Activated CD4-positive, alpha-beta memory T cell treated with anti-CD3 and anti-CD28 coated beads for 36 hours (primary cell): ENCODE measurements at regions not wholly inside any gene's neighbourhood (a gene's known extent, or its start where the extent isn't known, plus 50 kb on each side); places are given as distances from the start of the nearest gene placed in this dataset.

Source experiments
- CTCF ChIA-PET: fragments of 350-600 bp; sonication (Branson Sonifier 250); formaldehyde crosslinking; loops from one replicate; lab custom pipeline; 2021; ENCODE audit warnings: antibody characterized with exemption, inconsistent platforms; lab: Charles Lee
- POLR2A ChIA-PET: fragments of 350-600 bp; sonication (Branson Sonifier 250); formaldehyde crosslinking; loops from one replicate; lab custom pipeline; 2021; ENCODE audit warnings: antibody characterized with exemption; lab: Charles Lee
- DNase-seq: peaks from one replicate; pipeline ENCODE4 v3.0.0-alpha.2; 2020
- H3K27ac Mint-ChIP-seq: one replicate; pipeline ENCODE4 v1.8.0; 2021; ENCODE audit warnings: mixed read lengths
- H3K27me3 Mint-ChIP-seq: one replicate; pipeline ENCODE4 v1.8.0; 2021; ENCODE audit warnings: mixed read lengths
- H3K36me3 Mint-ChIP-seq: one replicate; pipeline ENCODE4 v1.8.0; 2021; ENCODE audit warnings: mixed read lengths
- H3K4me1 Mint-ChIP-seq: one replicate; pipeline ENCODE4 v1.8.0; 2021; ENCODE audit warnings: low read depth, mixed read lengths
- H3K4me3 Mint-ChIP-seq: one replicate; pipeline ENCODE4 v1.8.0; 2021; ENCODE audit warnings: mild to moderate bottlenecking, mixed read lengths
- H3K9me3 Mint-ChIP-seq: one replicate; pipeline ENCODE4 v1.8.0; 2021; ENCODE audit warnings: mixed read lengths
- intact Hi-C: fragments of 100-400 bp; cut with micrococcal nuclease; formaldehyde crosslinking; loops from one replicate; pipeline ENCODE4 v1.15.1; 2023

DNA sequence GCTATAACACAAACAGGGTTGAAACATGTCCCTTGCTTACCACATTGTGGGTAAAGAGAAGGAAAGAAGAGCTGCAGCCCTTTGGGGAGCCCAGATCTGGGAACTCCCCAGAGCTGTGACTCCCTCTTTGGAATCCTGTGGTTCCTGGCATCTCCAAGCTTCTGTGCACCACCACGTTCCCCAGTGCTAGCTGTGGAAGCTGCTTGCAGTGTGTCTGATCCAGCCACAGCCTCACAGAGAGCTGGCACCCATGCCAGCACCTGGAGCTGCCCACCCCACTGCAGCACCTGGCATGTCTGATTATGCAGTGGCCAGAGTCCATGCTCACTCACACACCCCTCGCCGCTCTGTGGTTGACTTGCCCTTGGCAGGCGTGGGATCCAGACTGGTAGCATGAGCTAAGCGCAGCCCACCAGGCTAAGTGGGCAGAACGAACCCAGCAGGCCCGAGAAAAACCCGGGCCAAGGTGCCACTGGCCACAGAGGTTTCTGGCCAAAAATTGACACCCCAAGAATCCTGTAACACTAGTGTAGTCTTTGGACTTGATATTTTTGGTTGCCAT is 252.6 kb upstream of the KCNJ16 start:
- H3K4me1 Mint-ChIP-seq: no peaks in the 10 kb centered on the region
- DNase-seq: no peak
- intact Hi-C loops: no loop called here
- no peaks in the 10 kb centered on the region for H3K36me3 Mint-ChIP-seq
- peaks cover 2% of the 10 kb centered on the region for H3K9me3 Mint-ChIP-seq
- CTCF ChIA-PET: no interaction called here
- H3K27ac Mint-ChIP-seq: no peak overlapping the region
- POLR2A ChIA-PET: no interaction called here
- no peaks in the 10 kb centered on the region for H3K27me3 Mint-ChIP-seq
- no peak overlapping the region for H3K4me3 Mint-ChIP-seq

DNA sequence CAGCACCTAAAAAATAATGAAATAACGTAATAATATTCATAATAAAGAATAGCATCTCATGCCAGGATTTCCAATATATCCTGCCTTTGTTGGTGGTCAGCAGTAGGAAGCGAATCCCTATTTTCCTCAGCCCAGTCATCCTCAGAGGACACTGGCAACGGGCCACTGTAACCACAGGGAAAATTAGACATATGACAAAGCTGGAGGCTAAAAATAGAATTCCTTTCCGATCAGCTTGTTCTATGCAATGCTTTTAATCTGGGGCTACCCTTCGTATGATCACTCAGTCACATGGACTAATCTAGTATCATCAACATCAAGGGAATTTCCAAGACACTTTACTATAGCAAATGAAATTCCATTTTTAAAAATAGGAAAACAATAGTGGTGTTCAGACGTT is 246.9 kb upstream of the KCNJ16 start:
- no peak overlapping the region for H3K4me3 Mint-ChIP-seq
- peaks cover 2% of the 10 kb centered on the region for H3K9me3 Mint-ChIP-seq
- no peak overlapping the region for H3K27ac Mint-ChIP-seq
- intact Hi-C loops: no loop called here
- no peak for DNase-seq
- ChIA-PET POLR2A (no interaction called here), CTCF (no interaction called here)
- no peaks in the 10 kb centered on the region for H3K36me3 Mint-ChIP-seq
- no peaks in the 10 kb centered on the region for H3K4me1 Mint-ChIP-seq
- no peaks in the 10 kb centered on the region for H3K27me3 Mint-ChIP-seq

DNA sequence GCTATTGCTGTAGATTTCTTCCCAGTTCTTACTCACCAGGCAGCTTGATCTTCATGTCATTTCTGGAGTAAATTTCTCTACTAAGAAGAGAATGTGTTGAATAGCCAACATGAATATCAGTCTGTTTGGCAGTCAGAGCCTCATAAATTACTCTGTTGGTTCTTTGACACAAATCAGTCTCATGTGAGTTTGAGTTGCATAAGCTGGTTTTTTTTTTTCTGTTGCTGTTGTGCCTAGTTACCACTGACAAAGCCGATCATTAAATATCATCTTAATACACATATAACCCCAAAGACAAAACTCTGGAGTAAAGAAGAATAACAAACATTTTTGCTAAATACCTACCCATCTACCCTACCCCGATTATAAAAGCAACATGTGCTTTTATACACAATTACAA is 240.5 kb upstream of the KCNJ16 start:
- H3K36me3 Mint-ChIP-seq: no peaks in the 10 kb centered on the region
- H3K27ac Mint-ChIP-seq: no peak overlapping the region

DNA sequence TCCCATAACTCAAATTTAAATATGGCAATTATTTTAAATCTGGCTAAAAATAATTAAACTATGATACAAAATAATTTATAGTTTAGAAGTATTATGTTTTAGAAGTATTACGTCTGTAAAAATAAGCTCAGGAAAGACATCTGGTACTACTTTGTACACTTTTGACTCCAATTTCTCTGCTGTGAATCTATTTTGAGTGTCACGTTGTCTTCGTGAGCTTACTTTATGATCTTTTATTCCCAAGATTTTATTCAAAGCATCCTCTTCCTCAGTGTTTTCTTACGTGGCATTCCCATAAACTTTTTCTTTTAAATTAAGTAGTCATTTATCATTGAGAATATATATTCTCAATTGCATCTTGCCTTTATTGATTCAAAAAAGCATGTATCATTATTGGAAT is 223.3 kb upstream of the KCNJ16 start:
- DNase-seq: no peak
- no peak overlapping the region for H3K27ac Mint-ChIP-seq
- CTCF ChIA-PET: interaction anchor here (0.7 kb wide), 1 partner anchor 10 kb away, joined by 3 read pairs; no protein-coding TSS in a partner anchor

More for the DNA sequence above, 240.5 kb upstream of the KCNJ16 start:
- POLR2A ChIA-PET: no interaction called here
- DNase-seq: no peak
- Mint-ChIP-seq H3K9me3 (peaks cover 2% of the 10 kb centered on the region), H3K4me1 (no peaks in the 10 kb centered on the region), H3K27me3 (no peaks in the 10 kb centered on the region), H3K4me3 (no peak overlapping the region)
- CTCF ChIA-PET: no interaction called here
- intact Hi-C loops: no loop called here

DNA sequence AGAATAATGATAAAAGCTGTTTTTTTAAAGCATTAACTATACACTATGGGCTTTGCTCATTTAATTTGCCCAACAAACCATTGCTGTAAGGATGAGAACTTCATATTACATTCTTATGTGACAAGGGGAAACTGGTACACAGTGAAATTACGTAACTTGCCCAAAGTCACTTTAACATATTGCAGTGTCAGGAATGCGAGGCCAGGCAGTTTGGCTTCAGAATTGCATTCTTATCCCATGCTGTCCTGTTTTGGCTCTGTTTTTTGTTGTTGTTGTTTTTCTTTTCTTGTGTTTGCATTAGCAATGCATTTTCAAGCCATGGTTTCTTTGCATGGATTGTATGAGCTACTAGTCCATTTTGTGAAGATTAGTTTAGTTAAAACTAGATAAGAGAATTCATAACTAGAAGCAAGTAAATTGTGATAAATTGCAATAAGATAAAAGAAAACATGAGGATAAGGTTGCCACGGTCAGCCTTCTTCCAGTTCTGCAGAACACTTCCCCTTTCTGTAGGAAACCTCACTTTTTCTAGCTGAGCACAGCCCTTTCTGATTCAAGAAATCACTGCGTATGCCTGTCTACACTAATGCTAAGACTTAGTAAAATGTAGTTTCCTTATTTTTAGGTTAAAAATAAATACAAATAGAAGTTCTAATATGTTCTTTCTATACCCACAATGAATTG is 221.3 kb upstream of the KCNJ16 start:
- intact Hi-C loops: no loop called here
- CTCF ChIA-PET: no interaction called here

More for the DNA sequence above, 223.3 kb upstream of the KCNJ16 start:
- intact Hi-C loops: no loop called here
- peaks cover 9% of the 10 kb centered on the region for H3K9me3 Mint-ChIP-seq
- POLR2A ChIA-PET: no interaction called here
- no peak overlapping the region for H3K4me3 Mint-ChIP-seq
- no peaks in the 10 kb centered on the region for H3K27me3 Mint-ChIP-seq
- no peaks in the 10 kb centered on the region for H3K4me1 Mint-ChIP-seq
- H3K36me3 Mint-ChIP-seq: no peaks in the 10 kb centered on the region

DNA sequence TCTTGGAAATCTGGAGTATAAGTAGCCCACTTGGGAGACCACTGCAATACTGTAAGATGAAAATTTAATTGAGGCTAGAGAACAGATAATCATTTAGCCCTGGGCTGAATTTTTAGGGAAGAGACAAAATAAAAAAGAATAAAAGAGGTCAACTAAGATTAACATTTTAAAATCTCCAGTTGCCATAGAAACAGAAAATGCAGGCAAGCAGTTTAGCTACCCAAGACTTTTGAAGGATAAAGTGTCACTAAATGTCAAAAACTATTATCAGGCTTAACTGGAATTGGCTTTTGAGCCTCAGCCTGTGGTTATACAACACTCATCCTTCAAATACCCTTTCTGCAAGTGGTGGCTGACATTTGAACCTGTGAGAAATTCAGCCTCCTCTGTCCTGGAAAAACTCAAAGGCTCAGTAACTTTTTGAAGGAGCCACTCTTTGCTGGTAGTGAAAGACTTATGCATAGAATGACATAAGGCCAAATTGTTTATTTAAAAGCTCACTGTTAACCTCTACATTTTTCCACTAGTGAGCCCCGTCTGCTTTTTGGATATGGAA is 220.7 kb upstream of the KCNJ16 start:
- CTCF ChIA-PET: no interaction called here
- DNase-seq: no peak
- intact Hi-C loops: no loop called here
- POLR2A ChIA-PET: no interaction called here
- H3K4me1 Mint-ChIP-seq: no peaks in the 10 kb centered on the region
- H3K27me3 Mint-ChIP-seq: no peaks in the 10 kb centered on the region
- H3K27ac Mint-ChIP-seq: no peak overlapping the region
- H3K36me3 Mint-ChIP-seq: no peaks in the 10 kb centered on the region
- H3K9me3 Mint-ChIP-seq: peaks cover 20% of the 10 kb centered on the region
- no peak overlapping the region for H3K4me3 Mint-ChIP-seq

More for the DNA sequence above, 221.3 kb upstream of the KCNJ16 start:
- Mint-ChIP-seq H3K4me1 (no peaks in the 10 kb centered on the region), H3K9me3 (peaks cover 17% of the 10 kb centered on the region), H3K27ac (no peak overlapping the region), H3K4me3 (no peak overlapping the region), H3K36me3 (no peaks in the 10 kb centered on the region), H3K27me3 (no peaks in the 10 kb centered on the region)
- no peak for DNase-seq
- POLR2A ChIA-PET: no interaction called here

DNA sequence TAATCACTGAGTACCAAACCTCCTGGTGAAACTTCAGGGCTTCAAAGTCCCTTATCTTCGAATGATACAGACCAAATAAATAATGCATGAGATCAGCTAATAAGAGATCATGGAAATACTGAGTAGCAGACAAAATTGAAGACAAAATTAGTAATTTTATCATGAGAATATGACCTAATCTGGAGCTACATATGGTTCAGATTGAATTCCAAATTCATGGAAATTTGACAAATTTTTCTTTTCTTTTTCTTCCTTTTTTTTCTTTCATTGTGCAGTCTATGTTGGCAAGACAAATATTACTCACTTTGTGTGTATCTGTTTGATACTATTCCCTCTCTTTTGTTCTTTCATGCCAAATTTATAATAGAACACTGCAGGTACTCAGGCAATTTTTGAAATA is 218.1 kb upstream of the KCNJ16 start:
- CTCF ChIA-PET: no interaction called here
- no peak for DNase-seq
- Mint-ChIP-seq H3K4me3 (no peak overlapping the region), H3K4me1 (no peaks in the 10 kb centered on the region), H3K36me3 (no peaks in the 10 kb centered on the region), H3K27me3 (no peaks in the 10 kb centered on the region), H3K27ac (no peak overlapping the region), H3K9me3 (peaks cover 16% of the 10 kb centered on the region)
- POLR2A ChIA-PET: no interaction called here
- intact Hi-C loops: no loop called here

DNA sequence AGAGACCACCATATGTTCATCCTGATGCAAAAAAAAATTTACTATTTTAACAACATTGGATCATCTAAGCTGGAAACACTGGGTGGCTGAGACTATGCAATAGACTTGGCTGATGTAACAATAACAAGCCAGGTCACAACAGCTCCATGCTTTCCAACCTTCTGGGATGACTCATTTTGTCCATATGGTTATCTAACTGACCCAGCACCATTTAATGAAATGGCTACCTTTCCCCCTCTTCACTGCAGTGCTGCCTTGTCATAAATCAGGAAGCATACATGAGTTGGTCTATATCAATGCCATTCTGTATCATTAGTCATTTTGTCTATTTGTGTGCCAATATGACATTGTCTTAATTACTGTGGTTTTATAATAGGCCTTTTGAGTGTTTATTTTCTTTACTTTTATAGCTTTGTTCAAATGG is 217.6 kb upstream of the KCNJ16 start:
- Mint-ChIP-seq H3K27ac (no peak overlapping the region), H3K9me3 (peaks cover 16% of the 10 kb centered on the region), H3K36me3 (no peaks in the 10 kb centered on the region), H3K27me3 (no peaks in the 10 kb centered on the region), H3K4me1 (no peaks in the 10 kb centered on the region), H3K4me3 (no peak overlapping the region)
- CTCF ChIA-PET: no interaction called here
- DNase-seq: no peak
- POLR2A ChIA-PET: no interaction called here
- intact Hi-C loops: no loop called here

DNA sequence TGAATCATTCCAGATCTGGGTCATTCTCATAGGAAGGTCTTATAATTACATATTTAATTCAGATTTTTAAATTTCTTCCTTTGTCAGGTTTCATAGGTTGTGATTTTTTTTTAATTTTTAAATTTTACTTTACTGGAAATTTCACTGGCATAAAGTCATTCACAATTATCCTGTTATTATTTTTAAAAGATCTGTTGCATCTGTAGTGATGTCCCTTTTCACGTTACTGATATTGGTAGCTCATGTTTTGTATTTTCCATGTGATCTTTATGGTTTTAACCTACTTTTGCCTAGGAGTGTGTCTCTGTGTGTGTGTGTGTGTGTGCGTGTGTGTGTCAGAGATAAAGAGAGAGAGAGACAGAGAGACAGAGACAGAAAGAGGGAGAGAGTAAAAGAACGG is 216.6 kb upstream of the KCNJ16 start:
- Mint-ChIP-seq H3K4me1 (no peaks in the 10 kb centered on the region), H3K4me3 (no peak overlapping the region), H3K27ac (no peak overlapping the region), H3K36me3 (no peaks in the 10 kb centered on the region), H3K9me3 (peaks cover 16% of the 10 kb centered on the region), H3K27me3 (no peaks in the 10 kb centered on the region)
- POLR2A ChIA-PET: no interaction called here
- DNase-seq: no peak
- intact Hi-C loops: no loop called here
- CTCF ChIA-PET: no interaction called here

DNA sequence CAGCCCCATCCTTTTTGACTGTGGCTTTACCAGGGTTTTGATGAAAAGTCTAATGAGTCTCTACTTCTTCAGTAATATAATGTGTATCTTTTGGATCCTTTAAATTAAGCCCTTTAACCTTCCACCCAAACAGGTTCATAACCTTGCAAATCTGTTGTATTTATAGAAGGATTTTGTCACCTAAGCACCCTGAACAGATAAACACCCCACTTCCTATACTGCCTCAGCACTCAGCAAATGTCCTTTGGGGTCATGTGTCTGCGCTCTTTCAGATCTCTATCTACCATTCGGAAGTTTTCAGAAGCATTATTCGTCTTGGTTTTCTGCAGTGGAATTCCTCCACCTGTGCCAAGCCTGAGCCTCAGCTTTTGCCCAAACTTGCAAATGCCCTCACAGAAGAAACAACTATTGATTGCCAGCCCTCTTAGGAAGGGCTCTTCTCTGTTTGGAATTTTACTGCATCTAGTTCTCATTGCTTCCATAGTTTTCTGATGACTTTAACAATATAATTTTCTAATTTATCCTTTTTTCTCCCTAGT is 214.8 kb upstream of the KCNJ16 start:
- intact Hi-C loops: no loop called here
- ChIA-PET CTCF (no interaction called here), POLR2A (no interaction called here)
- Mint-ChIP-seq H3K4me1 (no peaks in the 10 kb centered on the region), H3K9me3 (peaks cover 14% of the 10 kb centered on the region), H3K4me3 (no peak overlapping the region), H3K36me3 (no peaks in the 10 kb centered on the region), H3K27me3 (no peaks in the 10 kb centered on the region), H3K27ac (no peak overlapping the region)
- no peak for DNase-seq

DNA sequence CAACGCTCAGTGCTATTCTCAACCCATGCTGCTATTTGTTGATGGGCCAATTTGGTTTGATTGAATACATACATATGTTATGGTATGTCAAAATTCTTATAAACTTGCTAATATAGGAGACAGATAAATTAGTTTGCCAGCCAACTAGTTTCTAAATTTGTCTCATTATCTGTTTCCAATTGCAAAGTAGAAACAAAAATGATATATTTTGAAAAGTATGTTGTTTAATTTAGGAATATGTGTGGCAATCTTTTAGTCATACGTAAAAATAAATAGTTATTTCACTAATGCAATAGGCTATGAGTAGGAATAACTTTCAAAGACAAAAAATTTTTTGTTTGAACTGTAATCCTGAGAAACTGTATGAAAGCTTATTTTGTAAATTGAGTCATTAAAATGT is 210.6 kb upstream of the KCNJ16 start:
- ChIA-PET CTCF (no interaction called here), POLR2A (no interaction called here)
- Mint-ChIP-seq H3K9me3 (peaks cover 14% of the 10 kb centered on the region), H3K27me3 (no peaks in the 10 kb centered on the region), H3K4me3 (no peak overlapping the region), H3K36me3 (no peaks in the 10 kb centered on the region), H3K27ac (no peak overlapping the region), H3K4me1 (no peaks in the 10 kb centered on the region)
- intact Hi-C loops: no loop called here
- no peak for DNase-seq

DNA sequence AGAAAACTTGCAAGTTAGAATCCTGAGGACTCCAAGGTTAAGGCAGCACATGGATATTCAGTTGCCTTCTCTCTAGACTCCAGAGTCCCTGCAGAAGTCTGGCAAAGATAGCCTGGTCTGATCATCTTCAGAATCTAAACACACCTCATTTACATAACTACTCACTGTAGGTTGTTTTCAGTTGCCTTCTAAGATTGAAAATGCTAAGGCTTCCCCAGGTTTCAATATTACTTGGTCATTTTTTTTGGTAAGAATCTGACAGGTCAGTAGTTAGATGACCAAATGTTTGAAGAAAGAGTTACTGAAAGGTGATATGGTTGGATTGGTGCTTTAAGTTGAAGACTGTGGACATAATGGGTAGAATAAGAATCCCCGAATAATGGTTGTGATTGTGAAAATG is 205.4 kb upstream of the KCNJ16 start:
- POLR2A ChIA-PET: no interaction called here
- CTCF ChIA-PET: no interaction called here

More for the DNA sequence above, 205.4 kb upstream of the KCNJ16 start:
- intact Hi-C loops: no loop called here
- H3K4me3 Mint-ChIP-seq: no peak overlapping the region
- no peaks in the 10 kb centered on the region for H3K27me3 Mint-ChIP-seq
- H3K9me3 Mint-ChIP-seq: peaks cover 12% of the 10 kb centered on the region
- H3K36me3 Mint-ChIP-seq: no peaks in the 10 kb centered on the region
- H3K4me1 Mint-ChIP-seq: no peaks in the 10 kb centered on the region
- no peak overlapping the region for H3K27ac Mint-ChIP-seq
- DNase-seq: no peak
